ENCODE measurements at regions not wholly inside any gene's neighbourhood (a gene's known extent, or its start where the extent isn't known, plus 50 kb on each side); places are given as distances from the start of the nearest gene placed in this dataset.

GRCh38 chr10:30117812-30118501 lies 58.6 kb upstream of the JCAD start:
- TF ChIP-seq CTCF (conservative IDR thresholded peaks at IDR 0.05; ENCODE audit: control insufficient read depth, insufficient read depth, low read depth, low read length) = no peak
- no peak for DNase-seq (ENCODE audit: low read depth)
- no peak overlapping the region for H3K4me3 ChIP-seq (ENCODE audit: control insufficient read depth, low read depth, low read length)

GRCh38 chr10:30116041-30116491 lies 56.7 kb upstream of the JCAD start:
- DNase-seq (ENCODE audit: low read depth) = no peak
- no peak for TF ChIP-seq CTCF (conservative IDR thresholded peaks at IDR 0.05; ENCODE audit: control insufficient read depth, insufficient read depth, low read depth, low read length)
- H3K4me3 ChIP-seq (ENCODE audit: control insufficient read depth, low read depth, low read length) = no peak overlapping the region

GRCh38 chr10:30115626-30115940 lies 56.2 kb upstream of the JCAD start:
- no peak for TF ChIP-seq CTCF (conservative IDR thresholded peaks at IDR 0.05; ENCODE audit: control insufficient read depth, insufficient read depth, low read depth, low read length)
- no peak for DNase-seq (ENCODE audit: low read depth)
- no peak overlapping the region for H3K4me3 ChIP-seq (ENCODE audit: control insufficient read depth, low read depth, low read length)

GRCh38 chr10:30114881-30115625 lies 55.7 kb upstream of the JCAD start:
- no peak overlapping the region for H3K4me3 ChIP-seq (ENCODE audit: control insufficient read depth, low read depth, low read length)
- TF ChIP-seq CTCF (conservative IDR thresholded peaks at IDR 0.05; ENCODE audit: control insufficient read depth, insufficient read depth, low read depth, low read length) = no peak
- DNase-seq (ENCODE audit: low read depth) = peak; percentile 24

- H3K4me3 ChIP-seq (ENCODE audit: control insufficient read depth, low read depth, low read length) = no peak overlapping the region
- DNase-seq (ENCODE audit: low read depth) = no peak
- no peak for TF ChIP-seq CTCF (conservative IDR thresholded peaks at IDR 0.05; ENCODE audit: control insufficient read depth, insufficient read depth, low read depth, low read length)
Observed at GRCh38 chr10:30114401-30114800, 55.0 kb upstream of the JCAD start.

GRCh38 chr10:30111340-30112022 lies 52.1 kb upstream of the JCAD start:
- H3K4me3 ChIP-seq (ENCODE audit: control insufficient read depth, low read depth, low read length) = no peak overlapping the region
- DNase-seq (ENCODE audit: low read depth) = peak; percentile 86
- TF ChIP-seq CTCF (conservative IDR thresholded peaks at IDR 0.05; ENCODE audit: control insufficient read depth, insufficient read depth, low read depth, low read length) = no peak
